ENCODE measurements at regions not wholly inside any gene's neighbourhood (a gene's known extent, or its start where the extent isn't known, plus 50 kb on each side); places are given as distances from the start of the nearest gene placed in this dataset.

DNA sequence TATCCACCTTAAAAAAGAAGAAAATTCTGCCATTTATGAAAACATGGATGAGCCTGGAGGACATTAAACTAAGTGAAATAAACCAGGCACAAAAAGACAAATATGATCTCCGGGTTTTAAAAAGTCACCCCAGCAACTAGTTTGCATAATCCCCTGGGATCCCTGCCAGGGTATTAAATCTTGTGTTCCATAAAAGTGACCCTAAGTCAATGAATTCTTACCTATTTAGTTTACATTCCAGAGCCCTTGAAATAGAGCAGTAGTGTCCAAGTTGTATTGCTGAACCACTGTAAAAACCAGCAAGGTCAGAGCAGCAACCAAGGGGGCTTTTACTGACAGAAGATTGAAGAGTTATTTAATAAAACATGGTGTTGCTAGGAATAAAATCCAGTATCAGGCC is 716.8 kb upstream of the BCHE start:
- no peak for TF ChIP-seq POLR2A (IDR thresholded peaks at IDR 0.05)
- TF ChIP-seq, protein P1, sequence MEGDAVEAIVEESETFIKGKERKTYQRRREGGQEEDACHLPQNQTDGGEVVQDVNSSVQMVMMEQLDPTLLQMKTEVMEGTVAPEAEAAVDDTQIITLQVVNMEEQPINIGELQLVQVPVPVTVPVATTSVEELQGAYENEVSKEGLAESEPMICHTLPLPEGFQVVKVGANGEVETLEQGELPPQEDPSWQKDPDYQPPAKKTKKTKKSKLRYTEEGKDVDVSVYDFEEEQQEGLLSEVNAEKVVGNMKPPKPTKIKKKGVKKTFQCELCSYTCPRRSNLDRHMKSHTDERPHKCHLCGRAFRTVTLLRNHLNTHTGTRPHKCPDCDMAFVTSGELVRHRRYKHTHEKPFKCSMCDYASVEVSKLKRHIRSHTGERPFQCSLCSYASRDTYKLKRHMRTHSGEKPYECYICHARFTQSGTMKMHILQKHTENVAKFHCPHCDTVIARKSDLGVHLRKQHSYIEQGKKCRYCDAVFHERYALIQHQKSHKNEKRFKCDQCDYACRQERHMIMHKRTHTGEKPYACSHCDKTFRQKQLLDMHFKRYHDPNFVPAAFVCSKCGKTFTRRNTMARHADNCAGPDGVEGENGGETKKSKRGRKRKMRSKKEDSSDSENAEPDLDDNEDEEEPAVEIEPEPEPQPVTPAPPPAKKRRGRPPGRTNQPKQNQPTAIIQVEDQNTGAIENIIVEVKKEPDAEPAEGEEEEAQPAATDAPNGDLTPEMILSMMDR (IDR thresholded peaks at IDR 0.05): no peak

All from vagina (tissue), 2 donors.